ENCODE measurements at regions not wholly inside any gene's neighbourhood (a gene's known extent, or its start where the extent isn't known, plus 50 kb on each side); places are given as distances from the start of the nearest gene placed in this dataset.

GRCh38 chr15:70215951-70216350, 118.2 kb upstream of the TLE3 start:
- no peak for TF ChIP-seq CTCF (conservative IDR thresholded peaks at IDR 0.05; ENCODE audit: low read length)
- no peak for TF ChIP-seq EZH2phosphoT487 (IDR thresholded peaks at IDR 0.05; ENCODE audit: borderline replicate concordance, low read depth, low read length)

Measured in OCI-LY7 (cell line).